Loucy (cell line): ENCODE measurements at regions not wholly inside any gene's neighbourhood (a gene's known extent, or its start where the extent isn't known, plus 50 kb on each side); places are given as distances from the start of the nearest gene placed in this dataset.

Experiments
- H2AFZ ChIP-seq: fragments of 200-600 bp; sonication (generic); 2 replicates; pipeline ENCODE4 v1.6.0; 2016; ENCODE audit warnings: antibody characterized with exemption, mild to moderate bottlenecking, low read length, moderate library complexity
- H3F3A ChIP-seq: fragments of 200-600 bp; 2 replicates; pipeline ENCODE4 v1.6.0; 2016; ENCODE audit warnings: antibody characterized with exemption, low read depth, mild to moderate bottlenecking
- H3K27me3 ChIP-seq: fragments of 200-600 bp; sonication (generic); 2 replicates; pipeline ENCODE4 v1.6.1; 2014; ENCODE audit warnings: low read length, mild to moderate bottlenecking; ENCODE audit not compliant: insufficient read depth, poor library complexity, severe bottlenecking
- H3K36me3 ChIP-seq: fragments of 200-600 bp; sonication (generic); 2 replicates; pipeline ENCODE4 v1.6.1; 2016; ENCODE audit warnings: low read length; ENCODE audit not compliant: insufficient read depth
- H3K4me1 ChIP-seq: fragments of 200-600 bp; sonication (generic); 2 replicates; pipeline ENCODE4 v1.5.1; 2014; ENCODE audit warnings: low read length, mild to moderate bottlenecking; ENCODE audit not compliant: insufficient read depth, poor library complexity, severe bottlenecking
- H3K4me2 ChIP-seq: fragments of 200-600 bp; sonication (generic); 2 replicates; pipeline ENCODE4 v1.6.0; 2014; ENCODE audit warnings: antibody characterized with exemption, low read length, low read depth, mild to moderate bottlenecking; ENCODE audit not compliant: poor library complexity, severe bottlenecking
- H3K4me3 ChIP-seq: fragments of 200-600 bp; sonication (generic); 2 replicates; pipeline ENCODE4 v1.5.1; 2014; ENCODE audit warnings: low read length, mild to moderate bottlenecking, mixed read lengths; ENCODE audit not compliant: poor library complexity, severe bottlenecking
- H3K79me2 ChIP-seq: fragments of 200-600 bp; sonication (generic); 2 replicates; pipeline ENCODE4 v1.6.1; 2014; ENCODE audit warnings: low read length; ENCODE audit not compliant: insufficient read depth
- H3K9ac ChIP-seq: fragments of 200-600 bp; sonication (generic); 2 replicates; pipeline ENCODE4 v1.6.0; 2014; ENCODE audit warnings: mild to moderate bottlenecking, low read depth, low read length, moderate library complexity; ENCODE audit not compliant: poor library complexity, severe bottlenecking
- H3K9me2 ChIP-seq: fragments of 200-600 bp; sonication (generic); replicated peaks from 2 replicates; pipeline ENCODE4 v1.6.1; 2016; ENCODE audit warnings: low read depth, low read length, mixed read lengths
- H3K9me3 ChIP-seq: fragments of 200-600 bp; sonication (generic); 2 replicates; pipeline ENCODE4 v1.6.1; 2014; ENCODE audit warnings: mild to moderate bottlenecking, antibody characterized with exemption, low read length, low read depth; ENCODE audit not compliant: insufficient read depth
- H4K20me1 ChIP-seq: fragments of 200-600 bp; sonication (generic); 2 replicates; pipeline ENCODE4 v1.6.0; 2014; ENCODE audit warnings: antibody characterized with exemption, low read length, mild to moderate bottlenecking; ENCODE audit not compliant: insufficient read depth, poor library complexity, severe bottlenecking
- CTCF ChIP-seq: fragments of 200-600 bp; sonication (generic); conservative IDR thresholded peaks from 2 replicates; pipeline ENCODE4 v1.5.1; 2014; ENCODE audit warnings: mild to moderate bottlenecking, antibody characterized with exemption, low read length
- EZH2phosphoT487 ChIP-seq: fragments of 200-600 bp; IDR thresholded peaks from 2 replicates; pipeline ENCODE4 v1.6.1; 2018; ENCODE audit warnings: antibody characterized with exemption, mild to moderate bottlenecking, moderate library complexity, borderline replicate concordance

DNA sequence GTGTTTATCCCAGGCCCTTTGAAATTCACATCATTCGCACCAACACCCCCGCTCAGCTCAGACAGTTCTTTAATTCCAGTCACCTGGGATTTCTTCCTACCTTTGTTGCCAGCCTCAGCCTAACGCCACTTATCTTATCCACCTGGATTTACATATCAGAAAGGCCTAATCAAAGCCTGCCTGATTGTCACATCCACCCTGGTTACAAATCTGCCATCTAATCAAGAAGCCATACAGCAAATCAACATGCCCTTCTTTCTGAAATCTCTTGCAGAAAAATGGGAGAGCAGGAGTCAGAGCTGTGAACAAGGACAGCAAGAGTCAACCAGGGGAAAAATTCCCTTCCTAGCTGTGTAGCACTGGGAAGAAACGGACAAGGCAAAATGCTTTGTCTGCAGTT, 173.2 kb upstream of the DAB1 start:
- H3K4me1 ChIP-seq: no peaks in the 10 kb centered on the region
- TF ChIP-seq EZH2phosphoT487: no peak
- no peak for TF ChIP-seq CTCF
- no peaks in the 10 kb centered on the region for H3K27me3 ChIP-seq
- H2AFZ ChIP-seq: no peak overlapping the region
- H3K9me3 ChIP-seq: no peaks in the 10 kb centered on the region
- no peaks in the 10 kb centered on the region for H3K9me2 ChIP-seq
- H3K4me3 ChIP-seq: no peak overlapping the region
- H4K20me1 ChIP-seq: no peaks in the 10 kb centered on the region
- H3K79me2 ChIP-seq: no peaks in the 10 kb centered on the region
- no peaks in the 10 kb centered on the region for H3K36me3 ChIP-seq
- H3K4me2 ChIP-seq: no peak overlapping the region
- H3F3A ChIP-seq: no peaks in the 10 kb centered on the region
- H3K9ac ChIP-seq: no peak overlapping the region

GRCh38 chr1:57594002-57594401, 170.1 kb upstream of the DAB1 start:
- Histone ChIP-seq H3K9me2 (no peaks in the 10 kb centered on the region), H3K9me3 (no peaks in the 10 kb centered on the region), H3K4me3 (no peak overlapping the region), H3K4me1 (no peaks in the 10 kb centered on the region), H3K9ac (no peak overlapping the region), H3K27me3 (no peaks in the 10 kb centered on the region), H4K20me1 (no peaks in the 10 kb centered on the region), H3F3A (no peaks in the 10 kb centered on the region), H3K36me3 (no peaks in the 10 kb centered on the region), H3K79me2 (no peaks in the 10 kb centered on the region), H3K4me2 (no peak overlapping the region), H2AFZ (no peak overlapping the region)
- TF ChIP-seq CTCF (no peak), EZH2phosphoT487 (no peak)

GRCh38 chr1:57591842-57592241, 168.0 kb upstream of the DAB1 start:
- no peaks in the 10 kb centered on the region for H3K9me2 ChIP-seq
- no peaks in the 10 kb centered on the region for H3K79me2 ChIP-seq
- H3K36me3 ChIP-seq: no peaks in the 10 kb centered on the region
- H2AFZ ChIP-seq: no peak overlapping the region
- no peaks in the 10 kb centered on the region for H3K9me3 ChIP-seq
- H3K4me2 ChIP-seq: no peak overlapping the region
- H3K9ac ChIP-seq: no peak overlapping the region
- no peaks in the 10 kb centered on the region for H3K27me3 ChIP-seq
- no peaks in the 10 kb centered on the region for H4K20me1 ChIP-seq
- no peak for TF ChIP-seq CTCF
- no peak for TF ChIP-seq EZH2phosphoT487
- H3K4me1 ChIP-seq: no peaks in the 10 kb centered on the region
- H3F3A ChIP-seq: no peaks in the 10 kb centered on the region
- H3K4me3 ChIP-seq: no peak overlapping the region
